WTC11 (cell line): ENCODE measurements at regions not wholly inside any gene's neighbourhood (a gene's known extent, or its start where the extent isn't known, plus 50 kb on each side); places are given as distances from the start of the nearest gene placed in this dataset.

Experiments used
- ATAC-seq: fragments of 200-7000 bp; cut with Tn5 transposase; 2 replicates; pipeline ENCODE4 v1.10.0; 2021; ENCODE audit warnings: mild to moderate bottlenecking, moderate library complexity
- CTCF ChIA-PET: fragments of 300-600 bp; sonication (Branson Sonifier 250); formaldehyde crosslinking; loops from one replicate; lab custom pipeline; 2021; ENCODE audit warnings: antibody characterized with exemption; lab: Charles Lee
- POLR2A ChIA-PET: fragments of 350-600 bp; sonication (Branson Sonifier 250); formaldehyde crosslinking; loops from one replicate; lab custom pipeline; 2021; ENCODE audit warnings: antibody characterized with exemption; lab: Charles Lee
- DNase-seq: peaks from one replicate; pipeline ENCODE4 v3.0.0; 2021; ENCODE audit warnings: low spot score
- H3K27ac Mint-ChIP-seq: 2 replicates; pipeline ENCODE4 v1.8.0; 2021; ENCODE audit warnings: mixed read lengths
- H3K27me3 Mint-ChIP-seq: 2 replicates; pipeline ENCODE4 v1.8.0; 2021; ENCODE audit warnings: low read depth, mild to moderate bottlenecking, moderate library complexity, mixed read lengths
- H3K36me3 Mint-ChIP-seq: 2 replicates; pipeline ENCODE4 v1.8.0; 2021; ENCODE audit warnings: mixed read lengths
- H3K4me1 Mint-ChIP-seq: 2 replicates; pipeline ENCODE4 v1.8.0; 2022; ENCODE audit warnings: mixed read lengths
- H3K4me3 Mint-ChIP-seq: 2 replicates; pipeline ENCODE4 v1.8.0; 2021; ENCODE audit warnings: mild to moderate bottlenecking, moderate library complexity, mixed read lengths
- H3K9me3 Mint-ChIP-seq: 2 replicates; pipeline ENCODE4 v1.8.0; 2021; ENCODE audit warnings: mixed read lengths
- ERG ChIP-seq: fragments of 250-450 bp; sonication (Bioruptor Pico); IDR thresholded peaks from 2 replicates; pipeline ENCODE4 v1.8.0; 2021; ENCODE audit warnings: mild to moderate bottlenecking
- MAX ChIP-seq: sonication (generic); formaldehyde crosslinking; IDR thresholded peaks from 2 replicates; pipeline ENCODE4 v1.8.0; 2022; ENCODE audit warnings: mild to moderate bottlenecking, missing genetic modification reagents
- MLX ChIP-seq: sonication (generic); formaldehyde crosslinking; IDR thresholded peaks from 2 replicates; pipeline ENCODE4 v1.8.1; 2023; ENCODE audit warnings: mild to moderate bottlenecking, missing genetic modification reagents, moderate library complexity
- MXD4 ChIP-seq: fragments of 250-450 bp; sonication (Bioruptor Pico); IDR thresholded peaks from 2 replicates; pipeline ENCODE4 v1.8.0; 2021; ENCODE audit warnings: mild to moderate bottlenecking, moderate library complexity, borderline replicate concordance
- ZBTB21 ChIP-seq: sonication (generic); formaldehyde crosslinking; IDR thresholded peaks from 2 replicates; pipeline ENCODE4 v1.8.1; 2023; ENCODE audit warnings: mild to moderate bottlenecking, missing genetic modification reagents, borderline replicate concordance
- ZNF281 ChIP-seq: sonication (generic); formaldehyde crosslinking; IDR thresholded peaks from 2 replicates; pipeline ENCODE4 v1.8.0; 2023; ENCODE audit warnings: mild to moderate bottlenecking, missing genetic modification reagents
- ZNF423 ChIP-seq: fragments of 250-450 bp; sonication (Bioruptor Pico); IDR thresholded peaks from 2 replicates; pipeline ENCODE4 v2.1.2; 2022; ENCODE audit warnings: mild to moderate bottlenecking, moderate library complexity

- no peak overlapping the region for H3K4me3 Mint-ChIP-seq
- H3K27ac Mint-ChIP-seq, result no peak overlapping the region
- DNase-seq, result no peak
- H3K27me3 Mint-ChIP-seq, result peaks cover 52% of the 10 kb centered on the region
- peaks cover 10% of the 10 kb centered on the region; the same call in 1 of the 2 replicates for H3K36me3 Mint-ChIP-seq
- ATAC-seq, result no peak
- ChIA-PET POLR2A (no interaction called here), CTCF (interaction anchor here (1.0 kb wide), 1 partner anchor 63 kb away, joined by 3 read pairs; no protein-coding TSS in a partner anchor)
- H3K9me3 Mint-ChIP-seq, result peaks cover 39% of the 10 kb centered on the region
- no peak for TF ChIP-seq ZNF281
- no peak for TF ChIP-seq ZNF423
- TF ChIP-seq MLX, result no peak
- no peak for TF ChIP-seq ERG (CRISPR knock-in tag)
- TF ChIP-seq MAX (CRISPR knock-in tag), result no peak
- no peak for TF ChIP-seq MXD4
- TF ChIP-seq ZBTB21 (CRISPR knock-in tag), result no peak
- peaks cover 4% of the 10 kb centered on the region for H3K4me1 Mint-ChIP-seq
Observed at GRCh38 chr19:46551164-46551563, 50.0 kb upstream of the CALM3 start.
